NT2/D1 (cell line): ENCODE measurements at regions not wholly inside any gene's neighbourhood (a gene's known extent, or its start where the extent isn't known, plus 50 kb on each side); places are given as distances from the start of the nearest gene placed in this dataset.

Source experiments
- YY1 ChIP-seq: IDR thresholded peaks from 2 replicates; pipeline ENCODE4 v1.6.1; 2011; ENCODE audit not compliant: insufficient read length, insufficient read depth
- ZNF274 ChIP-seq: IDR thresholded peaks from 2 replicates; pipeline ENCODE4 v1.6.1; 2011; ENCODE audit warnings: mild to moderate bottlenecking, low read depth, low read length

DNA sequence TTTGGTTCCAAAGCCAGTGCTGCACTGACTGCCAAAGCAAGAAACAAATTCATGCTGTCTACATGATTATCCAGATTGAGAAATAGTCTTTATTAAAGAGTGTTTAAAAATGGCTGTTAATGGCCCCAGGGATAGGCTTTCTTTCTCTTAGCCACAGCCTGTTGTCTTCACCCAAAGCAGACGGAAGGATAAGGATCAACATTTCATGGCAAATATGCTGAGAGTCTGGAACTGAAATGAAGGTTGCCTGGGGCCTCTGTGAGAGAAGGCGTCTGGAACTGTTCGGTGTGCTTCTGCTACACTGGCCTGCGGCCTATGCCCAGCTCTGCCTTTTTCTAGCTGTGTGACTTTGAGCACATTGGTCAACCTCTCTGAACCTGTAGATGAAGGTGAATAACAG lies 373.0 kb upstream of the ZFP64 start:
- TF ChIP-seq YY1 (no peak), ZNF274 (no peak)
